Spinal cord (tissue), 9 donors: ENCODE measurements at regions not wholly inside any gene's neighbourhood (a gene's known extent, or its start where the extent isn't known, plus 50 kb on each side); places are given as distances from the start of the nearest gene placed in this dataset.

ENCODE experiments used
- DNase-seq, 6 donors: peaks; one replicate each; pipeline versions ENCODE4 v3.0.0 to v3.0.0-alpha.2; 2013 to 2015; ENCODE audit warnings: low spot score in 6 of 6, low read depth in 4 of 6
- H3K27ac ChIP-seq: one replicate; pipeline ENCODE4 v1.5.1; 2013; ENCODE audit warnings: low read depth, low read length, control low read depth
- H3K27me3 ChIP-seq: one replicate; pipeline ENCODE4 v1.6.1; 2013; ENCODE audit warnings: low read length; ENCODE audit not compliant: control insufficient read depth, insufficient read depth
- H3K36me3 ChIP-seq: one replicate; pipeline ENCODE4 v1.6.1; 2013; ENCODE audit warnings: low read length; ENCODE audit not compliant: control insufficient read depth, insufficient read depth
- H3K4me1 ChIP-seq: one replicate; pipeline ENCODE4 v1.6.1; 2013; ENCODE audit warnings: low read length; ENCODE audit not compliant: control insufficient read depth, insufficient read depth
- H3K4me3 ChIP-seq: one replicate; pipeline ENCODE4 v1.5.1; 2013; ENCODE audit warnings: low read depth, low read length, control low read depth
- H3K9me3 ChIP-seq: one replicate; pipeline ENCODE4 v1.6.1; 2013; ENCODE audit warnings: low read length; ENCODE audit not compliant: control insufficient read depth, insufficient read depth
- WGBS: methylation state at CpG from one replicate; pipeline ENCODE4 v1.1.5; 2013; ENCODE audit warnings: missing lambda C conversion rate; ENCODE audit not compliant: insufficient coverage; 5-methylcytosine and 5-hydroxymethylcytosine counted together
- donor health status: healthy.

GRCh38 chr4:152079079-152079478, 318.3 kb upstream of the GATB start:
- Histone ChIP-seq H3K4me1 (no peaks in the 10 kb centered on the region), H3K9me3 (no peaks in the 10 kb centered on the region), H3K27ac (no peak overlapping the region), H3K4me3 (no peak overlapping the region), H3K27me3 (peaks cover 3% of the 10 kb centered on the region), H3K36me3 (no peaks in the 10 kb centered on the region)
- DNase-seq, result no peak
- no CpG with 5 or more reads among the region's 3 CpGs for WGBS

- Histone ChIP-seq H3K27ac (no peak overlapping the region), H3K9me3 (no peaks in the 10 kb centered on the region), H3K27me3 (peaks cover 3% of the 10 kb centered on the region), H3K36me3 (no peaks in the 10 kb centered on the region), H3K4me1 (peaks cover 7% of the 10 kb centered on the region), H3K4me3 (no peak overlapping the region)
- WGBS, result 100% methylated on average over 1 of the region's 2 CpGs
- DNase-seq, result no peak
Measured at GRCh38 chr4:152077582-152077981, 316.8 kb upstream of the GATB start.

GRCh38 chr4:152075253-152075928, 314.6 kb upstream of the GATB start:
- no peak for DNase-seq
- H3K36me3 ChIP-seq, result no peaks in the 10 kb centered on the region
- H3K4me3 ChIP-seq, result no peak overlapping the region
- 60% methylated on average over 6 of the region's 8 CpGs for WGBS
- no peak overlapping the region for H3K27ac ChIP-seq
- no peaks in the 10 kb centered on the region for H3K9me3 ChIP-seq
- peaks cover 3% of the 10 kb centered on the region for H3K27me3 ChIP-seq
- peaks cover 10% of the 10 kb centered on the region for H3K4me1 ChIP-seq

- Histone ChIP-seq H3K4me1 (peaks cover 10% of the 10 kb centered on the region), H3K27me3 (peaks cover 3% of the 10 kb centered on the region), H3K27ac (no peak overlapping the region), H3K36me3 (no peaks in the 10 kb centered on the region), H3K4me3 (no peak overlapping the region), H3K9me3 (no peaks in the 10 kb centered on the region)
- no peak for DNase-seq
- WGBS, result no CpG with 5 or more reads among the region's 1 CpG
Measured at GRCh38 chr4:152074573-152074972, 313.8 kb upstream of the GATB start.

- Histone ChIP-seq H3K27me3 (peaks cover 3% of the 10 kb centered on the region), H3K27ac (no peak overlapping the region), H3K36me3 (no peaks in the 10 kb centered on the region), H3K9me3 (no peaks in the 10 kb centered on the region), H3K4me1 (peaks cover 10% of the 10 kb centered on the region), H3K4me3 (no peak overlapping the region)
- no peak for DNase-seq
- WGBS, result no CpG with 5 or more reads among the region's 1 CpG
Measured at GRCh38 chr4:152074088-152074437, 313.3 kb upstream of the GATB start.

GRCh38 chr4:152073351-152074087, 312.7 kb upstream of the GATB start:
- Histone ChIP-seq H3K27me3 (peaks cover 3% of the 10 kb centered on the region), H3K9me3 (no peaks in the 10 kb centered on the region), H3K4me3 (no peak overlapping the region), H3K36me3 (no peaks in the 10 kb centered on the region), H3K27ac (no peak overlapping the region), H3K4me1 (peaks cover 10% of the 10 kb centered on the region)
- WGBS, result 82% methylated on average over 2 of the region's 9 CpGs
- no peak for DNase-seq

- Histone ChIP-seq H3K36me3 (no peaks in the 10 kb centered on the region), H3K4me3 (no peak overlapping the region), H3K27ac (no peak overlapping the region), H3K27me3 (peaks cover 3% of the 10 kb centered on the region), H3K4me1 (peaks cover 10% of the 10 kb centered on the region), H3K9me3 (no peaks in the 10 kb centered on the region)
- no peak for DNase-seq
- 71% methylated on average over 8 of the region's 11 CpGs for WGBS
Measured at GRCh38 chr4:152072906-152073305, 312.1 kb upstream of the GATB start.

- Histone ChIP-seq H3K36me3 (no peaks in the 10 kb centered on the region), H3K4me3 (no peak overlapping the region), H3K27me3 (peaks cover 3% of the 10 kb centered on the region), H3K4me1 (peaks cover 10% of the 10 kb centered on the region), H3K9me3 (no peaks in the 10 kb centered on the region), H3K27ac (no peak overlapping the region)
- no peak for DNase-seq
- WGBS, result 82% methylated on average over 6 of the region's 8 CpGs
Measured at GRCh38 chr4:152072001-152072485, 311.2 kb upstream of the GATB start.

GRCh38 chr4:152070854-152071253, 310.0 kb upstream of the GATB start:
- Histone ChIP-seq H3K27ac (no peak overlapping the region), H3K4me1 (peaks cover 10% of the 10 kb centered on the region), H3K27me3 (peaks cover 3% of the 10 kb centered on the region), H3K36me3 (no peaks in the 10 kb centered on the region), H3K4me3 (no peak overlapping the region), H3K9me3 (no peaks in the 10 kb centered on the region)
- DNase-seq, result no peak
- WGBS, result 100% methylated on average over 4 of the region's 6 CpGs

- Histone ChIP-seq H3K36me3 (no peaks in the 10 kb centered on the region), H3K9me3 (no peaks in the 10 kb centered on the region), H3K27ac (no peak overlapping the region), H3K27me3 (peaks cover under 1% of the 10 kb centered on the region), H3K4me1 (peaks cover 10% of the 10 kb centered on the region), H3K4me3 (no peak overlapping the region)
- WGBS, result 88% methylated on average over 2 of the region's 3 CpGs
- DNase-seq, result no peak
Measured at GRCh38 chr4:152068866-152069265, 308.1 kb upstream of the GATB start.
